Fibroblast of skin of left quadriceps (primary cell): ENCODE measurements at regions not wholly inside any gene's neighbourhood (a gene's known extent, or its start where the extent isn't known, plus 50 kb on each side); places are given as distances from the start of the nearest gene placed in this dataset.
"Not testable (repeated sequence)": the region's sequence is repeated elsewhere in the genome, so short reads cannot be mapped to it uniquely, and the experiment has no call there.

Experiments
- DNase-seq, 2 experiments: peaks; one replicate each; pipeline ENCODE4 v3.0.0-alpha.2; 2013; ENCODE audit warnings: low read depth in 2 of 2

DNA sequence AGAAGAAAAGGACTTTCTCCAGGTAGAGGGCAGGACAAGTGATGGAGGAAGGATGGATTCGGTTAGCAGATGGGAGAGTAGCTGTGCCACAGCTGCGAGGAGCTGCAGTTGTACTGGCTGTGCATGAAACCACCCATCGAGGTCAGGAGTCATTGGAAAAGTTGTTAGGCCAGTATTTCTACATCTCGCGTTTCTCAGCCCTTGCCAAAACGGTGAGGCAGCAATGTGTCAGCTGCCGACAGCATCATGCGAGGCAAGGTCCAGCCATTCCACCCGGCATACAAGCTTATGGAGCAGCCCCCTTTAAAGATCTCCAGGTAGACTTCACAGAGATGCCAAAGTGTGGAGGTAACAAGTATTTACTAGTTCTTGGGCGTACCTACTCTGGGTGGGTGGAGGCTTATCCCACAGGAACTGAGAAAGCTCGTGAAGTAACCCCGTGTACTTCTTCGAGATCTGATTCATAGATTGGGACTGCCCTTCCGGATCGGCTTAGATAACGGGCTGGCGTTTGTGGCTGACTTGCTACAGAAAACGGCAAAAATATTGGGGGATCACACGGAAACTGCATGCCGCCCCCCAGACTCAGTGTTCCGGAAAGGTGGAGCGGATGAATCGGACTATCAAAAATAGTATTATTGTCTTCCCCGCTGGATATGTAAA is 105.0 kb upstream of the HMX1 start:
- not testable (repeated sequence) for DNase-seq

DNA sequence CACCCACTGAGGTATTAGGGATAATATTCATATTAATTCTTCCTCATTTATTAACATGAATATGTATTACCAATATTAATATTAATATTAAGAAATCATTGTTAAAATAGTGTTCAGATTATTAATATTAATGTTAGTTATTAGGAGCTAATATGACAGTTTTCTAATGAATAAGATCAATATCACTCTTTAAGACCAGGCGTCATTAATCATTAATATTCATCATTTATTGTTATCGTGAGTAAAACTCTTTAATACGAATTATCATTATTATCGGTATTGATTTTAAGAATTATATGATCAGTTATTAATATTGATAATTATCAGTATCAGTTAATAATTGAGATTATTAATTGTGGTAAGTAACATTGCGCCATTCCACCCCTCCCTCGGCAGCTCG is 101.0 kb upstream of the HMX1 start:
- DNase-seq, result not testable (repeated sequence)

DNA sequence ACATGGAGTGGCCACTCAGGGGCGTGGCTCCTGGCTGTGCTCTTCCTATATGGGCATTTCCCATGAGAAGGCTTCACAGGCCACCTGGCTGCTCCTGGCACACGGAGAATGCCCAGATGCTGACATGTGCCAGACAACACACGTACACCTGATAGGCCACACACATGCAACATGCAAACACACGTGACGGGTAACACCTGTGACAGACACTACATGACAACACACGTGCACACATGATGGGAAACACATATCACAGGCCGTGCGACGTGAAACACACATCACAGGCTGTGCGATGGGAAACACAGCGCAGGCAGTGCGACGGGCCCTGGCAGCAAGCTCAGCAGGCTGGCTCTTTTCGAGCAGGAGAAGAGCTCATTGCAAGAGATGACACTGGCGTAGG is 94.3 kb upstream of the HMX1 start:
- DNase-seq, result not testable (repeated sequence)

DNA sequence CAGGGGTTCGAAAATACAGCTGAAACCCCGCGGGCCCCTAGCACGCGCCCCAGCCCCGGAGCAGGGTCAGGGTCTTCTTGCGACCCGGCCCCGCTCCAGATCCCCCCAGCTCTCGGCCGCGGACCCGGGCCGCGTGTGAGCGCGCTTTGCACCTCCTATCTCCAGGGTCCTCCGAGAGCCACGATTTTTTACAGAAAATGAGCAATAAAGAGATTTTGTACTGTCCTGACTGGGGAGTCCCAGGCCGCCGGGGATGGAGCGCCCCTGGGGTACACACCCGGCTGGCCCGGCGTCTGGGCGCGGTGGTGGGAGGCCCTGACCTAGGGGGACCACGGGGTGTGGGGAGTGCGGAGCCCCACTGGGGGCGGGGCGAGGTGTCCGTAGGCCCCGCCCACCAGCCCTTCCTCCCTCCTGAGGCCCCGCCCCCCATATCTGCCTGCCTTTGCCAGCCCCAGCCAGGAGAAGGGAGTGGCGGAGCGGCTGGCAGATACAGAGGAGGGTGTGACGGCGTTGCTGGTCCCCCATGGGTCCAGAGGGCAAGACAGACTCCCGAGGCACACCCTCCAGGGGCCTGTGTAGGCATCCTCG is 92.7 kb upstream of the HMX1 start:
- not testable (repeated sequence) for DNase-seq

DNA sequence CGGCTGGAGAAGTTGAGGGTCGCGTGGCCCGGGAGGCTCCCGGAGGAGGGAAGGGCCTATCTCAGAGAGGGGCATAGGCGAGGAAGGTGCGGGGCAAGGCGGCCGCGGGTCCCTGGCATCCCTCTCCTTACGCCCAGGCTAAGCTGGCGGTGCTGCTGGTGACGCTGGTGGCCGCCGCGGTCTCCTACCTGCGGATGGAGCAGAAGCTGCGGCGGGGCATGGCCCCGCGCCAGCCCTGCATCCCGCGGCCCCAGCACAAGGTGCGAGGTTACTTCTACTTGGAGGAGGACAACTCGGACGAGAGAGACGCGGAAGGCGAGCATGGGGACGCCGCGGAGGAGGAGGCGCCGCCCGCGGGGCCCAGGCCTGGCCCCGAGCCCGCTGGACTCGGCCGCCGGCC is 91.9 kb upstream of the HMX1 start:
- DNase-seq, result not testable (repeated sequence)

DNA sequence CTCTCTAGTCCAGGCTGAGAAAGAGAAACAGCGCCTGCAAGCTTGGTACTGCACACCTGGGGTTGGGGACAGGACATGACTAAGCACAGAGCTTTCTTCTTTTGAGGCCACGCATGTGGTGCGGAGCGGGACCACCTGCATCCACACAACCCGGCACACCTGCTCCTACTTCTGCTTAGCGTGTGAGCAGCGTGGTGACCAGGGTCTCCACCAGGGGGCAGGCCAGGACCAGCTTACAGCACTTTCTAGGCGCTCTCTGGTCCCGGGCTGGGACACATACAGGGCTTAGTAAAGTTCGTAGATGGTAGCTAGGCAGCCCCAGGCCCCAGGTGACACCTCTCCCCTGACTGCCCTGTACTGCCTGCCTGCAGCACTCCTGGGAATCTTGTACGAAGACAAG is 89.7 kb upstream of the HMX1 start:
- DNase-seq, result not testable (repeated sequence)

DNA sequence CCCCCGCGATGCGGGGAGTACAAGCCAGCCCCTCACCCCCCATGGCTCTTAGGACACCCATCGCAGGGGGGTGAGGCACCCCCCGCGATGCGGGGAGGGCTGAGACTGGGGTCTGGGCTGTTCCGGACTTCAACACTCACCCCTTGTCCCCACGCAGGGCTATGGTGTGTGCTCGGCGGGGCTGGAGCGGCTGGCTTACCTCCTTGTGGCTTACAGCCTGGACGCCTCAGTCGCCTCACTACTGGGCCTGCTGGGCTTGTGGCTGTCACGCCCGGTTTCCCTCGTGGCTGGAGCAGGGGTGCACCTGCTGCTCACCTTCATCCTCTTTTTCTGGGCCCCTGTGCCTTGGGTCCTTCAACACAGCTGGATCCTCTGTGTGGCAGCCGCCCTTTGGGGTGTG is 87.8 kb upstream of the HMX1 start:
- DNase-seq, result not testable (repeated sequence)

DNA sequence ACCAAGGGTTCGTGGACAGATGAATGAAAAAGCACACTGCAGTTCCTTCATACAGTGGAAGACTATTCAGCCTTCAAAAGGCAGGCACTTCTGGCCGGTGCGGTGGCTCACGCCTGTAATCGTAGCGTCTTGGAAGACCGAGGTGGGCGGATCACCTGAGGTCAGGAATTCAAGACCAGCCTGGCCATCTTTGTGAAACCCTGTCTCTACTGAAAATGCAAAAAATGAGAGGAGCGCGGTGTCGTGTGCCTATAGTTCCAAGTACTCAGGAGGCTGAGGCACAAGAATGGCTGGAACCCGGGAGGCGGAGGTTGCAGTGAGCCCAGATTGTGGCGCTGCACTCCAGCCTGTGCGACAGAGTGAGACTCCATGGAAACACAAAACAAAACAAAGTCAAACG is 82.4 kb upstream of the HMX1 start:
- DNase-seq, result not testable (repeated sequence)

DNA sequence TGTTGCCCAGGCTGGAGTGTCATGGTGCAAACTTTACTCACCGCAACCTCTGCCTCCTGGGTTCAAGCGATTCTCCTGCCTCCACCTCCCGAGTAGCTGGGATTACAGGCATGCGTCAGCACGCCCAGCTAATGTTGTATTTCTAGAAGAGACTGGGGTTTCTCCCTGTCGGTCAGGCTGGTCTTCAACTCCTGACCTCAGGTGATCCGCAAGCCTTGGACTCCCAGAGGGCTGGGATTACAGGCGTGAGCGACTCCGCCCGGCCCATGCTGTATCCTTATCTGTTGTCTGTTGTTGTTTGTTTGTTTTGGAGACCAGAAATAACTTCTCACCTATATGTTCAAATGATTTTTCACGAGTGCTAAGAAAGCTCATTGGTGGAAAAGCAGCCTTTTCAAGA is 81.2 kb upstream of the HMX1 start:
- not testable (repeated sequence) for DNase-seq

DNA sequence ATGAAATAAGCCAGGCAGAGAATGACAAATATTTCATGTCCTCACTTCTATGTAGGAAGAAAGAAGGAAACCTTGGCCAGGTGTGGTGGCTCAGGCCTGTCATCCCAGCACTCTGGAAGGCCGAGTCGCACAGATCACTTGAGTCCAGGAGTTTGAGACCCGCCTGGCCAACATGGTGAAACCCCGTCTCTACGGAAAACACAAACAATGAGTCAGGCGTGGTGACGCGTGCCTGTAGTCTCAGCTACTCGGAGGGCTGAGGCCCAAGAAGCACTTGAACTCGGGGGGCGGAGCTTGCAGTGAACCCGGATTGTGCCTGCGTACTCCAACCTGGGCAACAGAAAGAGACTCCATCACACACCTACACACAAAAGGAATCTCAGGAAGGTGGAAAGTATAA is 80.5 kb upstream of the HMX1 start:
- not testable (repeated sequence) for DNase-seq

DNA sequence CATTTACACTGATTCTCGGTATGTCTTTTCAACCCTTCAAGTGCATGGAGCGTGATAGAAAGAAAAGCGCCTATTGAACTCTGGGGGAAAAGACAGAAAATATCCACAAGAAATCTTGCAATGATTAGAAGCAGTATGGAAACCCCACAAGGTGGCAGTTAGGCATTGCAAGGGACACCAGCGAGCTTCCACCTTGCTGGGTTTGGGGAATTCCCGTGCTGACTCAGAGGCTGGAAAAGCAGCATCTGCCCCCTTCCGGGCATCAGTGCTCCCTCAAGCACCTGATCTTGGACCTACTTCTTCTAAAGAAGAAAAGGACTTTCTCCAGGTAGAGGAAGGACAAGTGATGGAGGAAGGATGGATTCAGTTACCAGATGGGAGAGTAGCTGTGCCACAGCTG is 73.9 kb upstream of the HMX1 start:
- DNase-seq, result not testable (repeated sequence)

DNA sequence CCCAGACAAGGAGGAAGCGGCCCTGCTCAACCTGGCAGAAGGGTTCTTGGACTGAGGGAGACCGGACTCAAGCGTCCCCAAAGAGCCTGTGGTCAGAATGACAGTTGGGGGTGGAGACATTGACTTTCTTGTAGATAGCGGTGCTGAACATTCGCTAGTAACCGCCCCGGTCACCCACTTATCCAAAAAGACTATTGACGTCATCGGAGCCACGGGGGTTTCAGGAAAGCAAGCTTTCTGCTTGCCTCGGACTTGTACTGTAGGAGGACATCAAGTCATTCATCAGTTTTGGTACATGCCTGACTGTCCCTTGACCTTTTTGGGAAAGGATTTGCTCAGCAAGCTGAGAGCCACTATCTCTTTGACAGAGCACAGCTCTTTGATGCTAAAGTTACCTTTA is 71.7 kb upstream of the HMX1 start:
- DNase-seq, result not testable (repeated sequence)

DNA sequence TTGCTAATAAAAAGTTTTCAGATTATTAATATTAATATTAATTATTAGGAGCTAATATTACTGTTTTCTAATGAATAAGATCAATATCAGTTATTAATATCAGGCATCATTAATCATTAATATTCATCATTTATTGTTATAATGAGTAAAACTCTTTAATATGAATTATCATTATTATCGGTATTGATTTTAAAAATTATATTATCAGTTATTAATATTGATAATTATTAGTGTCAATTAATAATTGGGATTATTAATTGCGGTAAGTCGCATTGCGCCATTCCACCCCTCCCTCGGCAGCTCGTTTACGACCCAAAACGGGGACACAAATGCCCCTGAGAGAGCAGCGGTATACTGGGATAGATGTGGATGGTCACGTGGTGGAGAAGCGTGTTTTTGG is 70.4 kb upstream of the HMX1 start:
- not testable (repeated sequence) for DNase-seq

DNA sequence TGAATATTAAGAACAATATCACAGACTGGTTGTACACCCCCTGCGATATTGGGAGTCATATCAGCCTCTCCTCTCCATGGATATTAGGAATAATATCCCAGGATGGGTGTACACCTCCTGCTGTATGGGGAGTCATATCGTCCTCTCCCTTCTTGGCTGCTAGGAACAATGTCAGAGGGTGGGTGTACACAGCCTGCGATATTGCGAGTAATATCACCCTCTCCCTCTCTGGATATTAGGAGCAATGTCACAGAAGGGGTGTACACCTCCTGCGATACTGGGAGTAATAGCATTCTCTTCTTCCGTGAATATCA is 69.8 kb upstream of the HMX1 start:
- not testable (repeated sequence) for DNase-seq

DNA sequence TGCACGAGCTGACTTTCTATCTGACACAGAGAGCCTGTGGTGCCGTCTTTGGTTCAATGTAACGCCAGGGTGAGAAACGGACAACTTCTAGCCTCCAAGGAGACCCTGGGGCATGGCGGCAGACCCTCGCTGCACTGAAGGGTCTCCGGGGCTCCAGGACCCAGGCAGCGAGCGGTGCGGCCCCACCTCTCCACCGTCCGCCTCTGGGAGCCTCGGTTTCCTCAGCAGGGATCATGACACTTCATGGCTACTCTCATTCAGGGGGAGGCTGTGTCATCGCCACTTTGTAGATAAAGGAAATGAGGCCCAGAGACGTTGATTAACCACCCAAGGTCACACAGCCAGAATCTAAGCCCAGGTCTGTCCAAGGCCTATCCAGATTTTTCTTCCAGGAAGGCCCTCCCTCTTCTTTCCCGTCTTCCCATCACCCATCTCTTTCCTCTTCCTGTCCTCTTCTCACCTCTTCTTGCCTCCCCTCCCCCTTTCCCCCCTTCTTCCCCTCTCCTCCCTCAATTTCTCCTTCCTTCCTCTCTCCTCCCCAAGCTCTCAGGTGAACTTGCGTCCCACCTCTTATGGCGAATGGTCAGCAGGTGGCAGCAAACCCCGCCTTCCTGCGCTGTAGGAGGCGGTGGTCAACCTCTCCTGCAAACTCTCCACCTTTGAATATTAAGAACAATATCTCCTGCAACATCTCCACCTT is 69.3 kb upstream of the HMX1 start:
- DNase-seq, result no peak

DNA sequence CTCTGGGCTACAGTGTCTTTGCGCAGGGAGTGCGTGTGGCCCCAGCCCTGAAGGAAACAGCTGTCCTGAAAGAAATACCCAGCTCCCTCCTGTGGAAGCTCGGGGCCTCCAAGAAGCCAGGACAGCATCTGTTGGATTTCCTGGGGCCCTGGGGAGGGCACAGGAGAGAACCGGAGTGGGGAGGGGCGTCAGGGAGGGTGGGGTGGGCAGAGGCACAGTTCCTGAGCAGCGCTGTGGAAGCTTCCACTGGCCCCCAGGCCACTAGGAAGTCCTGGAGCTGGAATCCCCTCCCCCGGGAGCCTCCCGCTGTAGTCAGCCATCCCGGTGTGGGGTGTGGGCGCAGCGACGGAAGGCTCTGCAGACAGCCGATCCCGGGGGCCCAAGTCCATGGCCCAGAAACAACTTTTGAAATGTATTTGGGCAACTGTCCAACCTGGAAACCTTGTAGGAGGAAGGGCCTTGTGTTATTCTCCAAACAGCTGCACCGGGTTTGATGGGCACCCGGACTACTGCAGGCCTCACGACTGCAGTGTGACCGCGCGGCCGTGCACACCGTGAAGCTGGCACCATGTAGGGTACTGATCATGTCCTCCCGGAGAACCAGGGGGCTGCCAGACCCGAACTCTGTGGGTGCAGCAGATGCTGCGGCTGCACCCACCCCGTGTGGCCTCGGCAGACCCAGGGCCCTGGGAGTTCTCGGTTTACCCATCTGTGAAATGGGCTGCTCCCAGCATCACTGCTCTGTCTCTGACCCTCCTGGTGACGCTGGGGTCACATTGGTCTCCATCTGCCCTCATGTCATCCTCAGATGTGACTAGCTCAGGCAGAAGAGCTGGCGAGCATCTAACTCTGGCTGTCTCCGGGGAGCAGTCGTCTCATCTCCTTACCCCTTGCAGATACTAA is 68.5 kb upstream of the HMX1 start:
- DNase-seq, result no peak

DNA sequence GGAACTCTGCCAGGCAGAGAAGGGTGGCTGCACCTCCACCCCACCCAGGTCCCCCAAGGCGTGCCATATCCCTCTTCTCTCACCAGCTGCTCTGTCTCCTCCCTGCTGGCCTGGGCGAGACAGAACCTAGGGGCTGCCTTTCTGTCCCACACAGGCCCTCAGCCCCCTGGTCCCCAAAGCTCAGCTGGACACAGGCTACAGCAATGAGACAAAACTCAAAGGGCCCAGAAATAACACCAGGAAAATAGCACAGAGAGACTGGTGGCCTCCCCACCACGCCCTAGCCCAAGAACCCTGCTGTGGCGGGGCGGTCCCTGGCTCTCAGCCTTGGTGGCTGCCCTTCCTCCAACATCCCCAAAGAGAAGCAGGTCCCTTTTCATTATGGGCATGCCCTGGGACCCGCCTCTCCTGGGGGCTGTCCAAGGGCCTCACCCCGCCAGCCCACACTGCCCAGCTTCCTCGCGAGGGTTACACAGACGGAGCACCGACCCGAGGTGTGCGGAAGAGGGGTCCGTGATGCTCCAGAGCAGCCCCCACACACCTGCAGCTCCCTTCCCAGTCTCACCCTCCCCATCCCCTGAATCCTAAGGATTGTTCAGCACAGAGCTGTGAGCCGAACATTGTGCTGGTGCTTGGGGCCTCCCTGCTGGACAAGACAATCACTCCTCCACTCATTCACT is 67.7 kb upstream of the HMX1 start:
- no peak for DNase-seq

DNA sequence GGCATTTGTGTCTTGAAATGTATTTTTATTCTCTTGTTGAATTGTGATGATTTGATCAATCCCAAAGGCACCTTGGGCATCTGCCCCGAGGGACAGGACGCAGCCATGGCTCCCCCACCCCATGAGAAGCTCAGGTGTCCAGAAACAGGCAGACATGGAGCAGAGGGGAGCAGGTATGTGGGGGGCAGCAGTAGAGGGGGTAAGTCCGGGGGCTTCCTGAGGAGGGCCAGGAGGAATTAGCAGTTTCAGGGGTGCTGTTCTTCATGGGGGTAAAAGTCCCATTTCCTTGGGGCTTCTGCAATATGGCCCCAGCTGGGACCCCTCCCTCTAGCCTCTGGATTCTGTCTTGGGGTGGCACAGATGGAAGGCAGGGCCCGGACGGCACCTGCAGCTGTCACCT is 67.0 kb upstream of the HMX1 start:
- DNase-seq, result no peak

DNA sequence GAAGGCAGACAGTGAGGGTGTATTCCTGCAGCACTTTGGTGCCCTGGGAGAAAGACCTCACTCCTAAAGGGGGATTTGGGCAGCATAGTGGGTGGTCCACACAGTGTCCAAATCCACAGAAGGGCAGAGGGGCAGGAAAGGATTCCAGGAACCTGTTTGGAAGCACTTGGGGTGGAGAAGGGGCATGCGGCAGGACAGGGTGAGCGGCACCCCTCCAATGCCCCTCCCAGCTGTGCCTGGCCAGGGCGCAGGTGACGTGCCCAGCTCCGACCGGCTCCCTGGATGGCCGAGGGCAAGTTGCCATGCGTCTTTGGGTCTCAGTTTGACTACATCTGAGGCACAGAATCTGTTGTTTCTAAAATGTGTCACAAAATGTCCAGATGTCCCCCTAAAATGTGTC is 66.5 kb upstream of the HMX1 start:
- DNase-seq, result no peak

DNA sequence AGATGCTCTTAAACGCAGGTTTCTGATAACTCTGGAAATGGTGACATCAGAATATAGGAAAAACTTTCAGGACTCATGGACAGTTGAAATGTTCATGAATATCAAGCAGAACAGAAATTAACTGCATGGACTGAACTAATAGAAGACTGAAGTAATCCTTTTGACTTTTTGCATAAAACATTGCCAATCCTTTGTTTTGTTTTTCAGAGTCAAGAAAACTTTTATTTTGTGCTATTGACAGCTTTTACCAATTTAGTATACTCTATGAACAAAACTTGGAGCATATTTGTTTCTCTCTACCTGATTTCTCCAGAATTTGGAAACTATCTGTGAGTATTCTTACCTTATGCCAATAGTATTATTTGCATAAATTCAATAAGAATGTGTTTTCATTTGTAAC is 61.2 kb upstream of the HMX1 start:
- no peak for DNase-seq

DNA sequence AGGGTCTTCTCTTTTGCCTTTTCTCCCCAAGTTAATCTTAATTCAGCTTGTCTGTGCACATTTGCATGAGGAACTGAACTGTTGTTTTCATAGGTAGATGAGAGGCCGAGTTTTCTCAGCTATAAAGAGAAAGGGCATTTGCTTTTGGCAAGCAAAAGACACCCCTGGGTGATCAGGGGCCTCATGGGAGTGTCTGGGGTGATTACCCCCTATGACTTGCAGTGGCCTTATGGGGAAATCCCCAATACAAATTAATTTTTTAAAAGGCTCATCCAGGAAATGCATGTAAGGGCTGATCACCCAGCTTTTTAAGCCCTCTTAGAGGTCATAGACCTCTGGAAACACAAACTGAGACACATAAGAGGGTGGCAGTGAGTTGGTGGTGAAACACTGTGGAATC is 56.4 kb upstream of the HMX1 start:
- DNase-seq, result no peak

DNA sequence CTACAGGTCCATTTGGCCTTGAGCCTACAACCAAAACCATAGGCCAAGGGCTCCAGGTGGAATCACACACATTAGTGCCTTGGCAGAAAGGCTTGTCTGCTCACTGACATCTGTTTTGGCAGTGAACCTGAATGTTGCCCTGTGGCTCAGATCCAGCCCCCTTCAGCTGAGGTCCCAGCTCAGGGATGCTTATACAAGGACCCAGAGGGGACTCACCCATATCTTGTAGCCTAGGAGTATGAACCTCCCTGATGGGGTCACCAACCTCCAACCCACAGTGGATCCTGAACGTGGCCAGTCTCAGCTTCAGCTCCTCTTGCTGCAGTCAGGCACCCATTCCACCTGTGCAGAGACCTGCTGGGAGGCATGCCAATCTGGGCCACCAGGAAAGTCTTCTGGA is 50.8 kb upstream of the HMX1 start:
- DNase-seq, result no peak
